PC-9 (cell line): ENCODE measurements at regions not wholly inside any gene's neighbourhood (a gene's known extent, or its start where the extent isn't known, plus 50 kb on each side); places are given as distances from the start of the nearest gene placed in this dataset.
"Not testable (repeated sequence)": the region's sequence is repeated elsewhere in the genome, so short reads cannot be mapped to it uniquely, and the experiment has no call there.

Experiments used
- BruUV-seq: library from RNA; stranded (reverse); fragments of 400-500 nt; replicated peaks from 2 replicates; lab custom pipeline; 2021; lab: Mats Ljungman, UMichigan
- CTCF ChIA-PET: fragments of 300-600 bp; sonication (Branson Sonifier 250); formaldehyde crosslinking; loops from one replicate; lab custom pipeline; 2022; ENCODE audit warnings: antibody characterized with exemption; lab: Charles Lee
- POLR2A ChIA-PET: fragments of 300-600 bp; sonication (Branson Sonifier 250); formaldehyde crosslinking; loops from one replicate; lab custom pipeline; 2022; ENCODE audit warnings: antibody characterized with exemption; ENCODE audit not compliant: unreplicated experiment; lab: Charles Lee
- DNase-seq, 2 experiments: peaks; one replicate each; pipeline versions ENCODE4 v3.0.0 to v3.0.0-alpha.2; 2015 to 2022; ENCODE audit warnings: mixed read lengths in 1 of 2
- H2AFZ ChIP-seq: fragments of 200-600 bp; sonication (generic); 2 replicates; pipeline ENCODE4 v1.8.1; 2017; ENCODE audit warnings: antibody characterized with exemption
- H3F3A ChIP-seq: fragments of 200-600 bp; sonication (generic); 2 replicates; pipeline ENCODE4 v1.8.1; 2017; ENCODE audit warnings: antibody characterized with exemption, mild to moderate bottlenecking, low read depth; ENCODE audit not compliant: insufficient read depth
- H3K27ac ChIP-seq: fragments of 200-600 bp; sonication (generic); 2 replicates; pipeline ENCODE4 v1.6.1; 2016; ENCODE audit warnings: mixed run types
- H3K27me3 ChIP-seq: fragments of 200-600 bp; sonication (generic); 2 replicates; pipeline ENCODE4 v1.6.1; 2016; ENCODE audit warnings: low read depth, mixed run types; ENCODE audit not compliant: insufficient read depth
- H3K36me3 ChIP-seq: fragments of 200-600 bp; sonication (generic); 2 replicates; pipeline ENCODE4 v1.6.1; 2016; ENCODE audit warnings: low read depth, mixed run types
- H3K4me1 ChIP-seq: fragments of 200-600 bp; sonication (generic); replicated peaks from 2 replicates; pipeline ENCODE4 v1.6.1; 2016; ENCODE audit warnings: mixed run types; ENCODE audit not compliant: insufficient read depth
- H3K4me2 ChIP-seq: fragments of 200-600 bp; sonication (generic); 2 replicates; pipeline ENCODE4 v1.6.1; 2017; ENCODE audit warnings: mixed run types
- H3K4me3 ChIP-seq: fragments of 200-600 bp; sonication (generic); 2 replicates; pipeline ENCODE4 v1.6.1; 2016; ENCODE audit warnings: mixed run types
- H3K79me2 ChIP-seq: fragments of 200-600 bp; sonication (generic); 2 replicates; pipeline ENCODE4 v1.6.1; 2017; ENCODE audit warnings: low read depth, mixed run types
- H3K9me2 ChIP-seq: fragments of 200-600 bp; sonication (generic); 2 replicates; pipeline ENCODE4 v1.8.1; 2017; ENCODE audit warnings: mild to moderate bottlenecking; ENCODE audit not compliant: insufficient read depth
- H3K9me3 ChIP-seq: fragments of 200-600 bp; sonication (generic); 2 replicates; pipeline ENCODE4 v1.8.1; 2016; ENCODE audit warnings: low read depth; ENCODE audit not compliant: insufficient read depth
- H4K20me1 ChIP-seq: fragments of 200-600 bp; sonication (generic); 2 replicates; pipeline ENCODE4 v1.8.1; 2017; ENCODE audit not compliant: insufficient read depth
- CTCF ChIP-seq: fragments of 200-600 bp; sonication (generic); conservative IDR thresholded peaks from 2 replicates; pipeline ENCODE4 v1.6.1; 2017; ENCODE audit warnings: mixed run types, antibody characterized with exemption, mild to moderate bottlenecking, moderate library complexity
- EZH2 ChIP-seq: fragments of 200-600 bp; sonication (generic); IDR thresholded peaks from 2 replicates; pipeline ENCODE4 v1.8.0; 2017; ENCODE audit warnings: antibody characterized with exemption, low read depth
- intact Hi-C: fragments of 100-400 bp; cut with micrococcal nuclease; formaldehyde crosslinking; loops from one replicate; pipeline ENCODE4 v1.10.0; 2022; ENCODE audit not compliant: unreplicated experiment

DNA sequence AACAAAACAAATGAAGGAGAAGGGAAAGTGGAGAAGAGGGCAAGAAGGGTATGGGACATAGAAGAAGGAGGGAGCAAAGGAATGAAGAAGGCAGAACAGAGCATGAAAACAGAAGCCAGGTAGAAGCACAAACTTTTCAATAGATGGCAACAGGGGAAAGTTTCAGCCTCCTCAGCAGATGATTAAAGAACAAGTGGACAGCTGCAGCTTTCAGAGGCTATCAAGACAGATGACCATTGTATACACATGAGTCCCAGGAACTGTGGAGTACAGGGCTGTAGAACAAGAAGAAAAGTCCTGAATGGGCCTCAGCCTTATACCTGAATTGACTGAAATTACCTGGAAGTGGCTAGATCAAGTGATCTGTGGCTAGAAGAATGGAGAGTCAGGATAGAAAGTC, 62.0 kb upstream of the FIBIN start:
- no TSS peak for BruUV-seq
- CTCF ChIA-PET, result no interaction called here
- no peak for DNase-seq
- H3K9me2 ChIP-seq, result no peaks in the 10 kb centered on the region
- no peak overlapping the region for H3K27ac ChIP-seq
- TF ChIP-seq EZH2 (no peak), CTCF (no peak)
- H3K4me2 ChIP-seq, result no peak overlapping the region
- intact Hi-C loops, result no loop called here
- POLR2A ChIA-PET, result no interaction called here
- no peaks in the 10 kb centered on the region for H3F3A ChIP-seq
- H3K4me3 ChIP-seq, result no peak overlapping the region
- H2AFZ ChIP-seq, result no peak overlapping the region
- no peaks in the 10 kb centered on the region for H3K27me3 ChIP-seq
- no peaks in the 10 kb centered on the region for H3K79me2 ChIP-seq
- H3K36me3 ChIP-seq, result no peaks in the 10 kb centered on the region
- H4K20me1 ChIP-seq, result no peaks in the 10 kb centered on the region
- no peaks in the 10 kb centered on the region for H3K9me3 ChIP-seq
- H3K4me1 ChIP-seq, result no peaks in the 10 kb centered on the region

DNA sequence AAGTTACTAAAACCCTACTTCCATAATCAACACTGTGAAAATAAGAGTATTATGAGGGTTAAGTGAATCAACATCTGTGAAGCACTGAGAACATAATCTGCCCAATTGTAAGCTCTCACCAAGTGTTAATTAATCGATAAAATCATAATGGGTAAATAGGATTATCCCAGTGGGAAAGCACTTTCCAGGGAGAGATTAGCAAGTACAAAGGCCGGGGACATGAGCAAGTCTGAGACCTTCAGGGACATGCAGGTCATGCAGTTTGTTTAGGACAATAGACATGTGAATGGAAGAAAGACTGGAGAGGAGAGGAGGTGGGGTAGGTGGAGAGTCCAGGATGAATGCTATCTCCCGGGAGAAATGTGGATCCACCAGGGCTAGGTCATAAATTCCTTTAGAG, 57.8 kb upstream of the FIBIN start:
- CTCF ChIA-PET, result no interaction called here
- TF ChIP-seq CTCF (no peak), EZH2 (no peak)
- Histone ChIP-seq H2AFZ (no peak overlapping the region), H3K4me2 (no peak overlapping the region), H3K4me3 (no peak overlapping the region), H3K9me2 (no peaks in the 10 kb centered on the region), H3F3A (no peaks in the 10 kb centered on the region), H4K20me1 (no peaks in the 10 kb centered on the region), H3K27me3 (no peaks in the 10 kb centered on the region), H3K36me3 (no peaks in the 10 kb centered on the region), H3K9me3 (no peaks in the 10 kb centered on the region), H3K4me1 (no peaks in the 10 kb centered on the region), H3K79me2 (no peaks in the 10 kb centered on the region), H3K27ac (no peak overlapping the region)
- DNase-seq, result no peak
- intact Hi-C loops, result no loop called here
- POLR2A ChIA-PET, result no interaction called here
- no TSS peak for BruUV-seq

DNA sequence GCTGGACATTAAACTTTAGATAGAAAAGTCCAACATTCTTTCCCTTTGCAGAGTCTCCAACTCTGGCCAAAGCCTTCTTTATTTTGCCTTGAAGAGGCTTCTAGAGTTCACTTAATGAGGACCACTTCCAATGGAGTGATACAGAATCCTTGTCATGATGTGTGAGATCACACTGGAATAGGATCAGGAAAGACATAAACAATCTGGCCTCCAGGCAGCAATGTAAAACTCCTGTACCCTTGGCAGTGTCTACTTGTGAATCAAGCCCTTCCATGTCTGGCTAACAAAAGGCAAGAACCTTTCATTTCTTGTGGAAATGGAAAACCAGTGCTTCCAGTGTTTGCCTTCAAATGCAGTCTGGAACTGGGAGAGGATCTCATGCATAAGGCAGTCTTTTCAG, 56.5 kb upstream of the FIBIN start:
- no TSS peak for BruUV-seq
- TF ChIP-seq EZH2 (no peak), CTCF (no peak)

GRCh38 chr11:26940501-26940900, 53.4 kb upstream of the FIBIN start:
- H3K9me2 ChIP-seq, POLR2A ChIA-PET, H3K79me2 ChIP-seq, H3K4me3 ChIP-seq, H3F3A ChIP-seq, H3K4me2 ChIP-seq, H3K27ac ChIP-seq, H3K9me3 ChIP-seq, H3K36me3 ChIP-seq, BruUV-seq, DNase-seq, H3K27me3 ChIP-seq, intact Hi-C loops, H3K4me1 ChIP-seq, H2AFZ ChIP-seq, H4K20me1 ChIP-seq, CTCF ChIA-PET: not testable (repeated sequence)

More for the DNA sequence above, 56.5 kb upstream of the FIBIN start:
- Histone ChIP-seq H3K4me2 (no peak overlapping the region), H3K4me3 (no peak overlapping the region), H3K9me3 (no peaks in the 10 kb centered on the region), H2AFZ (no peak overlapping the region), H3F3A (no peaks in the 10 kb centered on the region), H3K9me2 (no peaks in the 10 kb centered on the region), H3K4me1 (no peaks in the 10 kb centered on the region), H4K20me1 (no peaks in the 10 kb centered on the region), H3K79me2 (no peaks in the 10 kb centered on the region), H3K36me3 (no peaks in the 10 kb centered on the region), H3K27me3 (no peaks in the 10 kb centered on the region), H3K27ac (no peak overlapping the region)
- intact Hi-C loops, result no loop called here
- no peak for DNase-seq
- POLR2A ChIA-PET, result no interaction called here
- CTCF ChIA-PET, result no interaction called here
